ENCODE measurements at regions not wholly inside any gene's neighbourhood (a gene's known extent, or its start where the extent isn't known, plus 50 kb on each side); places are given as distances from the start of the nearest gene placed in this dataset.

GRCh38 chr5:109924237-109925107 is 234.7 kb downstream of the MAN2A1 start:
- POLR2A ChIA-PET = no interaction called here
- no peak overlapping the region for H3K4me3 ChIP-seq (replicated peaks in 1 of 2; ENCODE audit: low read depth in 1 of 2, low read length in 2 of 2)
- H3K9me3 ChIP-seq (ENCODE audit: control insufficient read depth in 1 of 2, insufficient read depth in 1 of 2, low read depth in 1 of 2, low read length in 2 of 2) = no peaks in the 10 kb centered on the region
- TF ChIP-seq ZFX (IDR thresholded peaks at IDR 0.05) = no peak
- DNase-seq (ENCODE audit: low read depth, low spot score) (no peak), ATAC-seq (no peak)
- H3K79me2 ChIP-seq (ENCODE audit: insufficient read depth, low read length) = no peaks in the 10 kb centered on the region
- H3K27me3 ChIP-seq (ENCODE audit: insufficient read depth, low read length) = no peaks in the 10 kb centered on the region
- no peak overlapping the region for H3K4me2 ChIP-seq (ENCODE audit: low read length)
- no peaks in the 10 kb centered on the region for H3K4me1 ChIP-seq (ENCODE audit: control insufficient read depth in 1 of 2, insufficient read depth in 2 of 2, low read length in 2 of 2)
- RAD21 ChIA-PET (ENCODE audit: low non-redundant PET in 1 of 2, low total read pairs in 2 of 2, uncharacterized antibody in 2 of 2, unreplicated experiment in 2 of 2) = no interaction called here
- BruUV-seq (replicated peaks) = no TSS peak
- CTCF ChIA-PET = no interaction called here
- intact Hi-C loops (cut with micrococcal nuclease) = no loop called here
- no peak overlapping the region for H3K9ac ChIP-seq (ENCODE audit: low read length)
- H3K27ac ChIP-seq (ENCODE audit: low read depth, low read length) = no peak overlapping the region
- H2AFZ ChIP-seq (ENCODE audit: low read depth, low read length, poor library complexity, severe bottlenecking) = no peak overlapping the region
- H3K36me3 ChIP-seq (ENCODE audit: control insufficient read depth in 1 of 2, insufficient read depth in 2 of 2, low read length in 2 of 2) = no peaks in the 10 kb centered on the region
- no peaks in the 10 kb centered on the region for H3K9me2 ChIP-seq (ENCODE audit: insufficient read depth)
- H4K20me1 ChIP-seq (ENCODE audit: insufficient read depth) = no peaks in the 10 kb centered on the region

GRCh38 chr5:109927639-109928038 is 237.9 kb downstream of the MAN2A1 start:
- RAD21 ChIA-PET (ENCODE audit: low non-redundant PET in 1 of 2, low total read pairs in 2 of 2, uncharacterized antibody in 2 of 2, unreplicated experiment in 2 of 2) = no interaction called here
- H3K36me3 ChIP-seq (ENCODE audit: control insufficient read depth in 1 of 2, insufficient read depth in 2 of 2, low read length in 2 of 2) = no peaks in the 10 kb centered on the region
- no peaks in the 10 kb centered on the region for H3K79me2 ChIP-seq (ENCODE audit: insufficient read depth, low read length)
- no peak overlapping the region for H2AFZ ChIP-seq (ENCODE audit: low read depth, low read length, poor library complexity, severe bottlenecking)
- H3K9me2 ChIP-seq (ENCODE audit: insufficient read depth) = no peaks in the 10 kb centered on the region
- ATAC-seq (no peak), DNase-seq (ENCODE audit: low read depth, low spot score) (no peak)
- intact Hi-C loops (cut with micrococcal nuclease) = no loop called here
- TF ChIP-seq CBX3 (IDR thresholded peaks at IDR 0.05; ENCODE audit: low read depth) (no peak), EZH2phosphoT487 (IDR thresholded peaks at IDR 0.05; ENCODE audit: borderline replicate concordance) (no peak), EZH2 (IDR thresholded peaks at IDR 0.05) (no peak), POLR2AphosphoS5 (IDR thresholded peaks at IDR 0.05; ENCODE audit: low read depth, low read length) (no peak)
- no peaks in the 10 kb centered on the region for H3K4me1 ChIP-seq (ENCODE audit: control insufficient read depth in 1 of 2, insufficient read depth in 2 of 2, low read length in 2 of 2)
- H3K9ac ChIP-seq (ENCODE audit: low read length) = no peak overlapping the region
- H3K9me3 ChIP-seq (ENCODE audit: control insufficient read depth in 1 of 2, insufficient read depth in 1 of 2, low read depth in 1 of 2, low read length in 2 of 2) = no peaks in the 10 kb centered on the region
- no peaks in the 10 kb centered on the region for H3K27me3 ChIP-seq (ENCODE audit: insufficient read depth, low read length)
- POLR2A ChIA-PET = no interaction called here
- H3K27ac ChIP-seq (ENCODE audit: low read depth, low read length) = no peak overlapping the region
- BruUV-seq (replicated peaks) = no TSS peak
- no peaks in the 10 kb centered on the region for H4K20me1 ChIP-seq (ENCODE audit: insufficient read depth)
- H3K4me2 ChIP-seq (ENCODE audit: low read length) = no peak overlapping the region
- H3K4me3 ChIP-seq (replicated peaks in 1 of 2; ENCODE audit: low read depth in 1 of 2, low read length in 2 of 2) = no peak overlapping the region
- CTCF ChIA-PET = no interaction called here
